AG20443 (cell line): ENCODE measurements at regions not wholly inside any gene's neighbourhood (a gene's known extent, or its start where the extent isn't known, plus 50 kb on each side); places are given as distances from the start of the nearest gene placed in this dataset.
"Not testable (repeated sequence)": the region's sequence is repeated elsewhere in the genome, so short reads cannot be mapped to it uniquely, and the experiment has no call there.

ENCODE experiments used
- DNase-seq: peaks from one replicate; pipeline ENCODE4 v3.0.0; 2012; ENCODE audit warnings: low spot score, mixed read lengths

GRCh38 chr5:152046361-152046760 is 121.7 kb upstream of the GLRA1 start:
- no peak for DNase-seq

- DNase-seq, result not testable (repeated sequence)
Observed at GRCh38 chr5:152038856-152039255, 114.2 kb upstream of the GLRA1 start.

GRCh38 chr5:152026328-152027024 is 101.8 kb upstream of the GLRA1 start:
- not testable (repeated sequence) for DNase-seq

- no peak for DNase-seq
Observed at GRCh38 chr5:152016421-152016820, 91.8 kb upstream of the GLRA1 start.

- no peak for DNase-seq
Observed at GRCh38 chr5:152007653-152008335, 83.1 kb upstream of the GLRA1 start.

GRCh38 chr5:152004095-152004494 is 79.4 kb upstream of the GLRA1 start:
- no peak for DNase-seq
